Endothelial cell of umbilical vein (primary cell): ENCODE measurements at regions not wholly inside any gene's neighbourhood (a gene's known extent, or its start where the extent isn't known, plus 50 kb on each side); places are given as distances from the start of the nearest gene placed in this dataset.

Source experiments
- BruUV-seq: library from RNA; stranded (reverse); fragments of 400-500 nt; replicated peaks from 2 replicates; lab custom pipeline; 2021; lab: Mats Ljungman, UMichigan
- CTCF ChIA-PET: fragments of 300-600, 350-600 bp; sonication (Branson Sonifier 250); formaldehyde crosslinking; loops from one replicate; lab custom pipeline; 2021; ENCODE audit warnings: antibody characterized with exemption, inconsistent platforms; lab: Charles Lee
- POLR2A ChIA-PET: fragments of 300-600, 350-600 bp; sonication (Branson Sonifier 250); formaldehyde crosslinking; loops from one replicate; lab custom pipeline; 2021; ENCODE audit warnings: antibody characterized with exemption, inconsistent platforms; lab: Charles Lee
- DNase-seq: peaks from one replicate; pipeline ENCODE4 v3.0.0-alpha.2; 2011; ENCODE audit warnings: low read depth, low spot score
- FAIRE-seq: peaks from 2 replicates; lab custom pipeline; 2011; peaks lifted over from hg19 to GRCh38; lab: Jason Lieb, UNC
- H2AFZ ChIP-seq: 2 replicates; pipeline ENCODE4 v1.6.0; 2012; ENCODE audit warnings: low read depth, low read length, control low read depth, inconsistent platforms
- H3K27ac ChIP-seq: 2 replicates; pipeline ENCODE4 v1.5.1; 2011; ENCODE audit warnings: low read depth, mild to moderate bottlenecking, control low read depth, low read length, moderate library complexity; ENCODE audit not compliant: insufficient read depth
- H3K27me3 ChIP-seq, 2 experiments: 2 replicates each; pipeline versions ENCODE4 v1.6.0 to v1.6.1; 2011; ENCODE audit warnings: low read length in 2 of 2, mixed read lengths in 1 of 2; ENCODE audit not compliant: control insufficient read depth in 2 of 2, insufficient read depth in 2 of 2
- H3K36me3 ChIP-seq, 2 experiments: 2 replicates in 1 of 2; 3 replicates in 1 of 2; pipeline ENCODE4 v1.5.1; 2011; ENCODE audit warnings: low read length in 2 of 2, mild to moderate bottlenecking in 1 of 2, moderate library complexity in 1 of 2; ENCODE audit not compliant: control insufficient read depth in 2 of 2, insufficient read depth in 2 of 2; ENCODE audit errors: extremely low read depth in 1 of 2
- H3K4me1 ChIP-seq: 3 replicates; pipeline ENCODE4 v1.5.1; 2011; ENCODE audit warnings: mild to moderate bottlenecking, low read length; ENCODE audit not compliant: control insufficient read depth, insufficient read depth; ENCODE audit errors: extremely low read depth
- H3K4me2 ChIP-seq: 2 replicates; pipeline ENCODE4 v1.6.1; 2011; ENCODE audit warnings: low read length, control low read depth, mixed read lengths; ENCODE audit not compliant: insufficient read depth
- H3K4me3 ChIP-seq, 3 experiments: fragments of 200-600 bp in 1 of 3; sonication (generic), shearing (Covaris generic) in 1 of 3; replicated peaks in 1 of 3; 2 replicates each; pipeline ENCODE4 v1.5.1; 2011 to 2016; ENCODE audit warnings: control low read depth in 3 of 3, low read length in 3 of 3, mild to moderate bottlenecking in 2 of 3, inconsistent platforms in 1 of 3, low read depth in 1 of 3, moderate library complexity in 1 of 3; ENCODE audit not compliant: insufficient read depth in 1 of 3
- H3K79me2 ChIP-seq: 2 replicates; pipeline ENCODE4 v1.6.0; 2012; ENCODE audit warnings: low read length, inconsistent platforms; ENCODE audit not compliant: control insufficient read depth, insufficient read depth
- H3K9ac ChIP-seq: replicated peaks from 2 replicates; pipeline ENCODE3; 2011; ENCODE audit warnings: low read length, control low read depth; ENCODE audit not compliant: insufficient read depth; ENCODE audit errors: extremely low read depth
- H3K9me1 ChIP-seq: replicated peaks from 3 replicates; pipeline ENCODE4 v1.6.0; 2011; ENCODE audit warnings: mild to moderate bottlenecking, low read length; ENCODE audit not compliant: control insufficient read depth, insufficient read depth; ENCODE audit errors: extremely low read depth
- H3K9me3 ChIP-seq: replicated peaks from 2 replicates; pipeline ENCODE4 v1.5.1; 2012; ENCODE audit warnings: low read length, inconsistent platforms; ENCODE audit not compliant: control insufficient read depth, insufficient read depth
- H4K20me1 ChIP-seq: replicated peaks from 2 replicates; pipeline ENCODE3; 2011; ENCODE audit warnings: mild to moderate bottlenecking, low read length; ENCODE audit not compliant: control insufficient read depth, insufficient read depth; ENCODE audit errors: extremely low read depth
- CTCF ChIP-seq, 2 donors: IDR thresholded peaks; 1 replicate in 1 of 2; 2 replicates in 1 of 2; pipeline ENCODE4 v1.5.1; 2011; ENCODE audit warnings: low read length in 2 of 2, mild to moderate bottlenecking in 2 of 2, moderate library complexity in 2 of 2, control low read depth in 1 of 2, inconsistent platforms in 1 of 2, low read depth in 1 of 2; ENCODE audit not compliant: insufficient read depth in 1 of 2; ENCODE audit errors: extremely low read depth in 1 of 2
- EZH2 ChIP-seq: IDR thresholded peaks from 2 replicates; pipeline ENCODE4 v1.6.1; 2012; ENCODE audit warnings: borderline replicate concordance, low read depth, mild to moderate bottlenecking, moderate library complexity, low read length, inconsistent platforms; ENCODE audit not compliant: severe bottlenecking
- FOS ChIP-seq: IDR thresholded peaks from 2 replicates; pipeline ENCODE4 v1.6.1; 2011; ENCODE audit warnings: mild to moderate bottlenecking, low read length, moderate library complexity, borderline replicate concordance; ENCODE audit not compliant: insufficient read depth
- GATA2 ChIP-seq: IDR thresholded peaks from 2 replicates; pipeline ENCODE4 v1.7.0; 2011; ENCODE audit warnings: low read depth, mild to moderate bottlenecking, moderate library complexity, mixed read lengths, low read length; ENCODE audit not compliant: insufficient read length, insufficient read depth
- MYC ChIP-seq: IDR thresholded peaks from one replicate; pipeline ENCODE4 v1.6.1; 2011; ENCODE audit warnings: mild to moderate bottlenecking, low read depth, low read length
- POLR2A ChIP-seq: IDR thresholded peaks from 2 replicates; pipeline ENCODE4 v1.6.1; 2012; ENCODE audit warnings: low read depth, mild to moderate bottlenecking, control low read depth, low read length
- dilution Hi-C: fragments of 300-500 bp; cut with MboI; formaldehyde crosslinking; loops from one replicate; pipeline ENCODE4 v1.15.0; 2019; ENCODE audit warnings: low sequenced_read_pairs; ENCODE audit not compliant: extremely low pct_ligation_motif_present
- intact Hi-C: fragments of 100-400 bp; cut with micrococcal nuclease; formaldehyde crosslinking; loops from one replicate; pipeline ENCODE4 v1.10.0; 2022
- TF ChIP-seq, protein P1 (sequence below): IDR thresholded peaks from 2 replicates; pipeline ENCODE4 v1.6.1; 2011; ENCODE audit not compliant: insufficient read depth, insufficient read length

DNA sequence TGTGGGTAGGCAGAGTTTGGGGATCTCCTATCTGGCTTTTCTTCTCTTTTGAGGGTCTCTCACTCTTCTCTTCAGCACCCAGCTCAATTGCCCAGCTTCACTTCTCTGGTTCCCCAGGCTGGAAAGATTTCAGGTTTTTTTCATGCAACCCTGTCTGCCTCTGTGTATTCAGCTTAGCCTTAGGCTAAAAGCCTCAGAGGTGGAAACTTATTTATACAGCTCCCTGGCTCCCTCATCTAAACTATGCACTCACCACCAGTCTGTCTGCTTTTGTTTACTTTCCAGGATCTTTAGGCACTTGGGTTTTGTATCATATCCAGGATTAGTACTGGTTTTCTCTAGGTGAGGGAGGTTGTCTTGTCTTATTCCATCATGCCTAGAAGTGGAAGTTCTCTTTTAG is 540.2 kb upstream of the TRPC7 start:
- H3K9me3 ChIP-seq: no peaks in the 10 kb centered on the region
- CTCF ChIA-PET: no interaction called here

GRCh38 chr5:136894070-136894469 is 528.7 kb upstream of the TRPC7 start:
- no peaks in the 10 kb centered on the region for H4K20me1 ChIP-seq
- DNase-seq (no peak), FAIRE-seq (no peak)
- H3K9me1 ChIP-seq: no peaks in the 10 kb centered on the region
- intact Hi-C loops (no loop called here), dilution Hi-C loops (no loop called here)
- BruUV-seq: no TSS peak
- H3K36me3 ChIP-seq: no peaks in the 10 kb centered on the region
- peaks cover 7 to 27% of the 10 kb centered on the region in 2 experiments for H3K27me3 ChIP-seq
- H3K4me2 ChIP-seq: no peak overlapping the region
- no peak overlapping the region for H3K4me3 ChIP-seq
- no peak overlapping the region for H2AFZ ChIP-seq
- TF ChIP-seq GATA2: no peak
- TF ChIP-seq FOS: no peak
- TF ChIP-seq POLR2A: no peak
- no peak for TF ChIP-seq MYC
- TF ChIP-seq CTCF (IDR thresholded peaks at IDR 0.05; ENCODE audit: extremely low read depth in 1 of 2, insufficient read depth in 1 of 2, low read depth in 1 of 2, low read length in 2 of 2): no peak
- TF ChIP-seq, protein P1, sequence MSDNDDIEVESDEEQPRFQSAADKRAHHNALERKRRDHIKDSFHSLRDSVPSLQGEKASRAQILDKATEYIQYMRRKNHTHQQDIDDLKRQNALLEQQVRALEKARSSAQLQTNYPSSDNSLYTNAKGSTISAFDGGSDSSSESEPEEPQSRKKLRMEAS: no peak
- TF ChIP-seq EZH2: no peak
- H3K9ac ChIP-seq: no peak overlapping the region
- H3K4me1 ChIP-seq: no peaks in the 10 kb centered on the region
- ChIA-PET CTCF (no interaction called here), POLR2A (no interaction called here)
- no peak overlapping the region for H3K27ac ChIP-seq
- no peaks in the 10 kb centered on the region for H3K9me3 ChIP-seq
- no peaks in the 10 kb centered on the region for H3K79me2 ChIP-seq

More for the DNA sequence above, 540.2 kb upstream of the TRPC7 start:
- intact Hi-C loops (no loop called here), dilution Hi-C loops (no loop called here)
- Histone ChIP-seq H4K20me1 (no peaks in the 10 kb centered on the region), H3K9me1 (no peaks in the 10 kb centered on the region), H3K9ac (no peak overlapping the region), H3K27ac (no peak overlapping the region), H3K4me3 (no peak overlapping the region), H2AFZ (no peak overlapping the region), H3K79me2 (no peaks in the 10 kb centered on the region), H3K36me3 (no peaks in the 10 kb centered on the region), H3K4me1 (no peaks in the 10 kb centered on the region), H3K27me3 (peaks cover 15 to 23% of the 10 kb centered on the region in 2 experiments), H3K4me2 (no peak overlapping the region)
- no TSS peak for BruUV-seq
- POLR2A ChIA-PET: no interaction called here
- TF ChIP-seq EZH2: no peak
- TF ChIP-seq, protein P1: no peak
- DNase-seq (no peak), FAIRE-seq (no peak)
